Gastroesophageal sphincter (tissue), 3 donors: ENCODE measurements at regions not wholly inside any gene's neighbourhood (a gene's known extent, or its start where the extent isn't known, plus 50 kb on each side); places are given as distances from the start of the nearest gene placed in this dataset.

Experiments
- POLR2A ChIP-seq, 2 donors: fragments of 450-650 bp; IDR thresholded peaks; one replicate each; pipeline ENCODE4 v1.6.1; 2017; ENCODE audit warnings: antibody characterized with exemption in 2 of 2, mild to moderate bottlenecking in 2 of 2, moderate library complexity in 1 of 2
- POLR2AphosphoS5 ChIP-seq: sonication (generic); formaldehyde crosslinking; IDR thresholded peaks from one replicate; pipeline ENCODE4 v1.6.1; 2017; ENCODE audit warnings: antibody characterized with exemption
- TF ChIP-seq, protein P1 (sequence below), 4 experiments: fragments of 200-600 bp in 2 of 4; fragments of 450-650 bp in 2 of 4; sonication (generic) in 1 of 4; IDR thresholded peaks; one replicate each; pipeline ENCODE4 v1.5.1; 2017 to 2019; ENCODE audit warnings: antibody characterized with exemption in 4 of 4, mild to moderate bottlenecking in 2 of 4, moderate library complexity in 2 of 4

- TF ChIP-seq POLR2A (IDR thresholded peaks at IDR 0.05) (no peak), POLR2AphosphoS5 (no peak)
- TF ChIP-seq, protein P1, sequence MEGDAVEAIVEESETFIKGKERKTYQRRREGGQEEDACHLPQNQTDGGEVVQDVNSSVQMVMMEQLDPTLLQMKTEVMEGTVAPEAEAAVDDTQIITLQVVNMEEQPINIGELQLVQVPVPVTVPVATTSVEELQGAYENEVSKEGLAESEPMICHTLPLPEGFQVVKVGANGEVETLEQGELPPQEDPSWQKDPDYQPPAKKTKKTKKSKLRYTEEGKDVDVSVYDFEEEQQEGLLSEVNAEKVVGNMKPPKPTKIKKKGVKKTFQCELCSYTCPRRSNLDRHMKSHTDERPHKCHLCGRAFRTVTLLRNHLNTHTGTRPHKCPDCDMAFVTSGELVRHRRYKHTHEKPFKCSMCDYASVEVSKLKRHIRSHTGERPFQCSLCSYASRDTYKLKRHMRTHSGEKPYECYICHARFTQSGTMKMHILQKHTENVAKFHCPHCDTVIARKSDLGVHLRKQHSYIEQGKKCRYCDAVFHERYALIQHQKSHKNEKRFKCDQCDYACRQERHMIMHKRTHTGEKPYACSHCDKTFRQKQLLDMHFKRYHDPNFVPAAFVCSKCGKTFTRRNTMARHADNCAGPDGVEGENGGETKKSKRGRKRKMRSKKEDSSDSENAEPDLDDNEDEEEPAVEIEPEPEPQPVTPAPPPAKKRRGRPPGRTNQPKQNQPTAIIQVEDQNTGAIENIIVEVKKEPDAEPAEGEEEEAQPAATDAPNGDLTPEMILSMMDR (IDR thresholded peaks at IDR 0.05), result no peak
These were observed 292.9 kb upstream of the PDZRN3 start for GRCh38 chr3:73917643-73918042.
